Colonic mucosa (tissue), 4 donors: ENCODE measurements at regions not wholly inside any gene's neighbourhood (a gene's known extent, or its start where the extent isn't known, plus 50 kb on each side); places are given as distances from the start of the nearest gene placed in this dataset.

Experiments
- DNase-seq: peaks from one replicate; pipeline ENCODE4 v3.0.0-alpha.2; 2020
- H3K27ac ChIP-seq: fragments of 200-600 bp; one replicate; pipeline ENCODE4 v1.8.0; 2021
- H3K27me3 ChIP-seq: fragments of 200-600 bp; one replicate; pipeline ENCODE4 v1.8.0; 2021
- H3K36me3 ChIP-seq: fragments of 200-600 bp; one replicate; pipeline ENCODE4 v1.8.0; 2021
- H3K4me1 ChIP-seq: fragments of 200-600 bp; one replicate; pipeline ENCODE4 v1.8.0; 2021; ENCODE audit warnings: mild to moderate bottlenecking
- H3K4me3 ChIP-seq: fragments of 200-600 bp; one replicate; pipeline ENCODE4 v1.8.0; 2021
- H3K9ac ChIP-seq, 2 donors: one replicate each; pipeline ENCODE4 v1.7.0; 2013; ENCODE audit warnings: control low read depth in 2 of 2, low read depth in 2 of 2, low read length in 2 of 2
- H3K9me3 ChIP-seq: fragments of 200-600 bp; one replicate; pipeline ENCODE4 v1.8.0; 2021
- CTCF ChIP-seq: fragments of 200-600 bp; IDR thresholded peaks from one replicate; pipeline ENCODE4 v1.8.0; 2022; ENCODE audit warnings: antibody characterized with exemption, mild to moderate bottlenecking
- intact Hi-C: fragments of 100-400 bp; cut with DNase I; formaldehyde crosslinking; loops from one replicate; pipeline ENCODE4 v1.14.1; 2022
- donor health status: healthy.
- donor health status: DM: no; HTN: no; CAD: no.
- donor health status: DM: no; HTN: no; CAD: no.

GRCh38 chr5:160979385-160979784 lies 127.4 kb upstream of the ATP10B start:
- Histone ChIP-seq H3K27me3 (no peaks in the 10 kb centered on the region), H3K36me3 (no peaks in the 10 kb centered on the region), H3K9ac (no peak overlapping the region), H3K4me1 (no peaks in the 10 kb centered on the region), H3K27ac (no peak overlapping the region), H3K4me3 (no peak overlapping the region), H3K9me3 (no peaks in the 10 kb centered on the region)
- TF ChIP-seq CTCF, result no peak
- intact Hi-C loops, result no loop called here
- DNase-seq, result no peak

GRCh38 chr5:160978944-160979343 lies 126.9 kb upstream of the ATP10B start:
- no peak overlapping the region for H3K27ac ChIP-seq
- intact Hi-C loops, result no loop called here
- no peak overlapping the region for H3K4me3 ChIP-seq
- TF ChIP-seq CTCF, result no peak
- DNase-seq, result no peak
- H3K9me3 ChIP-seq, result no peaks in the 10 kb centered on the region
- H3K36me3 ChIP-seq, result no peaks in the 10 kb centered on the region
- H3K9ac ChIP-seq, result no peak overlapping the region
- no peaks in the 10 kb centered on the region for H3K4me1 ChIP-seq
- H3K27me3 ChIP-seq, result no peaks in the 10 kb centered on the region

- H3K4me3 ChIP-seq, result no peak overlapping the region
- H3K36me3 ChIP-seq, result no peaks in the 10 kb centered on the region
- no peaks in the 10 kb centered on the region for H3K9me3 ChIP-seq
- intact Hi-C loops, result no loop called here
- no peak for DNase-seq
- H3K4me1 ChIP-seq, result no peaks in the 10 kb centered on the region
- H3K27ac ChIP-seq, result no peak overlapping the region
- no peaks in the 10 kb centered on the region for H3K27me3 ChIP-seq
- no peak for TF ChIP-seq CTCF
- H3K9ac ChIP-seq, result no peak overlapping the region
Observed at GRCh38 chr5:160976181-160976580, 124.2 kb upstream of the ATP10B start.

- no peaks in the 10 kb centered on the region for H3K27me3 ChIP-seq
- H3K9ac ChIP-seq, result no peak overlapping the region
- no peaks in the 10 kb centered on the region for H3K4me1 ChIP-seq
- no peak for DNase-seq
- H3K9me3 ChIP-seq, result no peaks in the 10 kb centered on the region
- H3K36me3 ChIP-seq, result no peaks in the 10 kb centered on the region
- no peak for TF ChIP-seq CTCF
- no peak overlapping the region for H3K4me3 ChIP-seq
- intact Hi-C loops, result no loop called here
- no peak overlapping the region for H3K27ac ChIP-seq
Observed at GRCh38 chr5:160970605-160971191, 118.7 kb upstream of the ATP10B start.

GRCh38 chr5:160969645-160970044 lies 117.6 kb upstream of the ATP10B start:
- no peak overlapping the region for H3K9ac ChIP-seq
- no peak for TF ChIP-seq CTCF
- no peak for DNase-seq
- H3K36me3 ChIP-seq, result no peaks in the 10 kb centered on the region
- no peak overlapping the region for H3K4me3 ChIP-seq
- no peak overlapping the region for H3K27ac ChIP-seq
- H3K27me3 ChIP-seq, result no peaks in the 10 kb centered on the region
- no peaks in the 10 kb centered on the region for H3K9me3 ChIP-seq
- intact Hi-C loops, result no loop called here
- H3K4me1 ChIP-seq, result no peaks in the 10 kb centered on the region
